Mesenchymal stem cell (in vitro differentiated cells and primary cell): ENCODE measurements at regions not wholly inside any gene's neighbourhood (a gene's known extent, or its start where the extent isn't known, plus 50 kb on each side); places are given as distances from the start of the nearest gene placed in this dataset.

Experiments used
- DNase-seq: peaks from one replicate; pipeline ENCODE4 v3.0.0-alpha.2; 2013
- H2AFZ ChIP-seq: one replicate; pipeline ENCODE4 v1.6.1; 2013; ENCODE audit warnings: low read depth, mild to moderate bottlenecking, control low read depth, inconsistent platforms, low read length, moderate library complexity
- H2AK5ac ChIP-seq: 2 replicates; pipeline ENCODE4 v1.6.1; 2013; ENCODE audit warnings: low read length, moderate library complexity, mild to moderate bottlenecking, inconsistent platforms; ENCODE audit not compliant: severe bottlenecking
- H2BK120ac ChIP-seq: one replicate; pipeline ENCODE4 v1.6.1; 2013; ENCODE audit warnings: low read depth, mild to moderate bottlenecking, inconsistent platforms, low read length, moderate library complexity
- H2BK12ac ChIP-seq, 2 experiments: one replicate each; pipeline ENCODE4 v1.6.1; 2013; ENCODE audit warnings: inconsistent platforms in 2 of 2, low read length in 2 of 2, mild to moderate bottlenecking in 2 of 2, moderate library complexity in 2 of 2, control low read depth in 1 of 2
- H2BK15ac ChIP-seq: one replicate; pipeline ENCODE4 v1.6.1; 2013; ENCODE audit warnings: mild to moderate bottlenecking, low read depth, inconsistent platforms; ENCODE audit not compliant: poor library complexity, severe bottlenecking
- H2BK5ac ChIP-seq: 2 replicates; pipeline ENCODE4 v1.6.1; 2013; ENCODE audit warnings: low read depth, mild to moderate bottlenecking, low read length, control low read depth, inconsistent platforms; ENCODE audit not compliant: poor library complexity, severe bottlenecking
- H3K14ac ChIP-seq, 2 experiments: one replicate each; pipeline ENCODE4 v1.6.1; 2013; ENCODE audit warnings: inconsistent platforms in 2 of 2, low read length in 2 of 2, control low read depth in 1 of 2, mild to moderate bottlenecking in 1 of 2, moderate library complexity in 1 of 2
- H3K18ac ChIP-seq, 2 experiments: one replicate each; pipeline ENCODE4 v1.6.1; 2013; ENCODE audit warnings: inconsistent platforms in 2 of 2, low read length in 2 of 2, control low read depth in 1 of 2, low read depth in 1 of 2, mild to moderate bottlenecking in 1 of 2
- H3K23ac ChIP-seq, 2 experiments: one replicate each; pipeline ENCODE4 v1.6.1; 2013; ENCODE audit warnings: inconsistent platforms in 2 of 2, low read length in 2 of 2, mild to moderate bottlenecking in 2 of 2, moderate library complexity in 2 of 2, control low read depth in 1 of 2
- H3K27ac ChIP-seq: 2 replicates; pipeline ENCODE4 v1.5.1; 2013; ENCODE audit warnings: mild to moderate bottlenecking, moderate library complexity, low read length, control low read depth, inconsistent platforms; ENCODE audit not compliant: poor library complexity, severe bottlenecking
- H3K27me3 ChIP-seq, 2 experiments: 2 replicates each; pipeline versions ENCODE4 v1.6.1 to v1.7.0; 2013; ENCODE audit warnings: low read length in 2 of 2, mild to moderate bottlenecking in 2 of 2, moderate library complexity in 2 of 2, control low read depth in 1 of 2, inconsistent platforms in 1 of 2; ENCODE audit not compliant: control insufficient read depth in 1 of 2, insufficient read depth in 1 of 2
- H3K36me3 ChIP-seq, 2 experiments: 2 replicates each; pipeline versions ENCODE4 v1.6.1 to v1.7.0; 2013; ENCODE audit warnings: low read length in 2 of 2, control low read depth in 1 of 2, inconsistent platforms in 1 of 2, low read depth in 1 of 2, mild to moderate bottlenecking in 1 of 2; ENCODE audit not compliant: insufficient read depth in 2 of 2, control insufficient read depth in 1 of 2
- H3K4ac ChIP-seq, 2 experiments: one replicate each; pipeline ENCODE4 v1.6.1; 2013; ENCODE audit warnings: inconsistent platforms in 2 of 2, low read length in 2 of 2, mild to moderate bottlenecking in 2 of 2, moderate library complexity in 2 of 2, control low read depth in 1 of 2, low read depth in 1 of 2
- H3K4me1 ChIP-seq: 2 replicates; pipeline ENCODE4 v1.6.1; 2013; ENCODE audit warnings: low read depth, low read length, control low read depth; ENCODE audit not compliant: control insufficient read depth, insufficient read depth
- H3K4me2 ChIP-seq: 2 replicates; pipeline ENCODE4 v1.6.1; 2013; ENCODE audit warnings: low read length, mild to moderate bottlenecking, inconsistent platforms; ENCODE audit not compliant: poor library complexity, severe bottlenecking
- H3K4me3 ChIP-seq, 2 experiments: 2 replicates each; pipeline versions ENCODE4 v1.5.1 to v1.7.0; 2013; ENCODE audit warnings: low read length in 2 of 2, mild to moderate bottlenecking in 2 of 2, control low read depth in 1 of 2, low read depth in 1 of 2; ENCODE audit not compliant: insufficient read depth in 1 of 2
- H3K79me1 ChIP-seq: replicated peaks from 2 replicates; pipeline ENCODE4 v1.6.1; 2013; ENCODE audit warnings: mild to moderate bottlenecking, control low read depth, low read length, inconsistent platforms; ENCODE audit not compliant: poor library complexity, severe bottlenecking
- H3K9ac ChIP-seq: 2 replicates; pipeline ENCODE4 v1.7.0; 2013; ENCODE audit warnings: mild to moderate bottlenecking, low read length, moderate library complexity
- H3K9me3 ChIP-seq: 2 replicates; pipeline ENCODE4 v1.7.0; 2013; ENCODE audit warnings: mild to moderate bottlenecking, low read length; ENCODE audit not compliant: control insufficient read depth
- H4K8ac ChIP-seq: one replicate; pipeline ENCODE4 v1.6.1; 2013; ENCODE audit warnings: inconsistent platforms, mild to moderate bottlenecking, low read length, moderate library complexity
- H4K91ac ChIP-seq: one replicate; pipeline ENCODE4 v1.6.1; 2013; ENCODE audit warnings: mild to moderate bottlenecking, low read length, inconsistent platforms
- WGBS: methylation state at CpG from one replicate; pipeline ENCODE4 v1.1.7; 2013; ENCODE audit warnings: mixed read lengths; 5-methylcytosine and 5-hydroxymethylcytosine counted together

DNA sequence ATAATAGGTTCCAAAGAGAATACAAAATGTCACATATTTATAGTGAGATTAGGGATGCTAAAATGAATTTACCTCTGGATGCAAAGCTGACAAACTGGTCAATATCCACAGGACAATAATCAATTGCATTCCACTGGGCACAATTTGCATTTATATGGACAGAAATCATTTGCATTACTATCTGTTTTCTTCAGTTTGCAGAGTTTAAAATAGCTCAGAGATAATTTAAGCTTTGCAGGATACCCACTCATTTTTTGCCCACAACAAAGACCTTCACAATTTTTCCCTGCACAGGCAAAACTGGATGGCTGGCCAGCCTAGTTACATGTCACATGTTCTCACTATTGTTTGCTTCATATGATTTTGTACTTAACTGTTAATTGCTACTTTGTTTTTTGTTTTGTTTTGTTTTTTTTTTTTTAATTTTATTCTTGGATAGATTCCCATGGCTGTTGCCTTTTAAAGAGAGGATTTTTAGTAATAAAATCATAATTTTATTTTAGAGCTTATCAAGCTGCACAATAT is 483.5 kb downstream of the UTRN start:
- no peaks in the 10 kb centered on the region for H3K4me1 ChIP-seq
- no peak overlapping the region for H2BK5ac ChIP-seq
- no peak overlapping the region for H4K91ac ChIP-seq
- H3K14ac ChIP-seq, result no peak overlapping the region
- H2BK15ac ChIP-seq, result no peak overlapping the region
- no peak overlapping the region for H4K8ac ChIP-seq
- H3K18ac ChIP-seq, result no peak overlapping the region
- no peak for DNase-seq
- H2AFZ ChIP-seq, result no peak overlapping the region
- no peak overlapping the region for H3K4ac ChIP-seq
- H3K4me3 ChIP-seq, result no peak overlapping the region
- H3K27me3 ChIP-seq, result no peaks in the 10 kb centered on the region
- peaks cover 4% of the 10 kb centered on the region for H3K79me1 ChIP-seq
- no peak overlapping the region for H2BK120ac ChIP-seq
- H3K27ac ChIP-seq, result no peak overlapping the region
- H2BK12ac ChIP-seq, result no peak overlapping the region
- no peaks in the 10 kb centered on the region for H3K9me3 ChIP-seq
- no peak overlapping the region for H2AK5ac ChIP-seq
- peaks cover 3 to 37% of the 10 kb centered on the region in 2 experiments for H3K36me3 ChIP-seq
- H3K9ac ChIP-seq, result no peak overlapping the region
- H3K23ac ChIP-seq, result no peak overlapping the region
- no peak overlapping the region for H3K4me2 ChIP-seq

GRCh38 chr6:144769142-144769541 is 484.0 kb downstream of the UTRN start:
- Histone ChIP-seq H3K14ac (no peak overlapping the region), H3K4ac (no peak overlapping the region), H2BK5ac (no peak overlapping the region), H3K27ac (no peak overlapping the region), H3K9me3 (no peaks in the 10 kb centered on the region), H3K27me3 (no peaks in the 10 kb centered on the region), H2AK5ac (no peak overlapping the region), H3K36me3 (peaks cover 3 to 42% of the 10 kb centered on the region in 2 experiments), H4K8ac (no peak overlapping the region), H2BK120ac (no peak overlapping the region), H3K9ac (no peak overlapping the region), H3K4me1 (no peaks in the 10 kb centered on the region), H2AFZ (no peak overlapping the region), H2BK15ac (no peak overlapping the region), H3K4me3 (no peak overlapping the region), H3K79me1 (peaks cover 4% of the 10 kb centered on the region), H3K4me2 (no peak overlapping the region), H3K23ac (no peak overlapping the region), H2BK12ac (no peak overlapping the region), H3K18ac (no peak overlapping the region), H4K91ac (no peak overlapping the region)
- 99% methylated on average over 2 of the region's 3 CpGs for WGBS
- no peak for DNase-seq

DNA sequence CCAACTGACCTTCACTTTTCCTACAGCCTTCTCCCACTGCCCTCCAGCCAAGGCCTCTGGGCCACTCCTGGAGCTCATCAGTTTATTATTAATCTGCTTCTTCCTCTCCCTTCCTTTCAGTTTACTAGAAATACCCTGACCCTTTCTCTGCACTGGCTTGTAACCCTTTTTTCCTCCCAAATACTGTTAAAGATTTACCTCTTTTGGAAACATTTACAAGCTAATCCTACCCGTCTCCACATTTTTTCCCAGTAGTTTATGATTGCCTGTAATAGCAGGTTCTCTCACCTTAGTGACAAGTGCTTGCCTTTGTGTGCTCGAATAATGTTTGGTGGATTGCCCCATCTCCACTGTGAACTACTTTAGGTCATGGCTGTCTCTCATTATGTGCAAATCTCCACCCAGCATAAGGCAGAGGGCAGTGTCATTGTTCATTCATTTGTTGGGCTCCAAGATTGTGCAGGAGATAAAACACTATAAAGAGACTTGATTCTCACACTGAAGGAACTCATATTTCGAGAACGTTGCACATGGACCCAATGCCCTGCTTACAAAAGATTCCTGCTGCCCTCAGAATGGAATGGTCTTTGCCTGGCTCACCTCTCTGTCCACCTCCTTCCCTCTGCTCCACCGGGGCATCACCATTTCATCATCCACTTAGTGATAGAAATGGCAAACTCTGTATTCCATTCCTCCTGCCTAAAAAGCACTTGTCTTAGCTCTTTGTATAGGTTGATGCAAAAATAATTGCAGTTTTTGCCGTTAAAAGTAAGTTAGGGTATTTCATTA is 491.1 kb downstream of the UTRN start:
- Histone ChIP-seq H3K9ac (no peak overlapping the region), H3K27me3 (no peaks in the 10 kb centered on the region), H2BK15ac (no peak overlapping the region), H3K27ac (peak overlapping the region; percentile 15), H3K79me1 (peaks cover 13% of the 10 kb centered on the region), H3K4me1 (peaks cover 5% of the 10 kb centered on the region), H2AFZ (no peak overlapping the region), H3K4me2 (no peak overlapping the region), H2BK120ac (no peak overlapping the region), H4K91ac (no peak overlapping the region), H3K4me3 (no peak overlapping the region), H3K36me3 (peaks cover 0 to 50% of the 10 kb centered on the region in 2 experiments), H2AK5ac (no peak overlapping the region), H4K8ac (no peak overlapping the region), H3K9me3 (no peaks in the 10 kb centered on the region), H3K4ac (no peak overlapping the region), H3K14ac (no peak overlapping the region), H3K18ac (no peak overlapping the region), H3K23ac (no peak overlapping the region), H2BK5ac (no peak overlapping the region), H2BK12ac (no peak overlapping the region)
- WGBS, result 100% methylated on average over 5 of the region's 6 CpGs
- DNase-seq, result no peak

DNA sequence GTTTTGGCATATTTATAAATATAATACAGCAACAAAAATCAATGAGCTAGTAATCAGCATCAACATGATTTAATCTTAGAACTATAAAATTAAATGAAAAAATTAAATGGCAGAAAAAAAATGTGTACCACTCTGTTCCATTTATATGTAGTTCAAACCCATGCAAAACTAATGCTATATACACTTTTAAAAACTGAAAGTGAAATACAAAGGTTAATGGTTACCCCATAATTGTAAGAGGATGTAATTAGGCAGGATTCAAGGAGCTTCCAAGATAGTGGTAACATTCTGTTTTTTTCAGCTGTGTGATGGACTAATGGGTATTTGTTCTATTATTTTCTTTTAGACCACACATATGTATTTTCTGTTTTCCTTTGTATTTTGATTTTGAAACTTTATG is 492.1 kb downstream of the UTRN start:
- Histone ChIP-seq H3K4me2 (no peak overlapping the region), H2AFZ (no peak overlapping the region), H3K18ac (no peak overlapping the region), H3K36me3 (peaks cover 0 to 54% of the 10 kb centered on the region in 2 experiments), H3K9ac (no peak overlapping the region), H2BK5ac (no peak overlapping the region), H3K23ac (no peak overlapping the region), H3K9me3 (no peaks in the 10 kb centered on the region), H3K27me3 (no peaks in the 10 kb centered on the region), H3K4me3 (no peak overlapping the region), H3K14ac (no peak overlapping the region), H4K8ac (no peak overlapping the region), H2BK12ac (no peak overlapping the region), H3K79me1 (peaks cover 13% of the 10 kb centered on the region), H2AK5ac (no peak overlapping the region), H2BK15ac (no peak overlapping the region), H3K4me1 (peaks cover 5% of the 10 kb centered on the region), H3K4ac (no peak overlapping the region), H2BK120ac (no peak overlapping the region), H4K91ac (no peak overlapping the region), H3K27ac (no peak overlapping the region)
- DNase-seq, result no peak
